Neural cell (in vitro differentiated cells): ENCODE measurements at regions not wholly inside any gene's neighbourhood (a gene's known extent, or its start where the extent isn't known, plus 50 kb on each side); places are given as distances from the start of the nearest gene placed in this dataset.

ENCODE experiments used
- H2AFZ ChIP-seq: fragments of 200-600, 300-800 bp; sonication (generic), shearing (Covaris generic); 2 replicates; pipeline ENCODE4 v1.6.0; 2014; ENCODE audit warnings: low read depth, mild to moderate bottlenecking, antibody characterized with exemption, low read length, moderate library complexity
- H3F3A ChIP-seq: fragments of 200-600 bp; shearing (Covaris generic); 2 replicates; pipeline ENCODE4 v1.6.1; 2016; ENCODE audit warnings: mild to moderate bottlenecking, moderate library complexity, mixed read lengths, antibody characterized with exemption, low read length; ENCODE audit not compliant: insufficient read depth, poor library complexity, severe bottlenecking
- H3K27ac ChIP-seq: fragments of 200-600, 300-800 bp; sonication (generic), shearing (Covaris generic); 2 replicates; pipeline ENCODE4 v1.5.1; 2014; ENCODE audit warnings: mild to moderate bottlenecking, low read length, moderate library complexity
- H3K27me3 ChIP-seq: fragments of 300-800, 200-600 bp; sonication (generic), shearing (Covaris generic); 2 replicates; pipeline ENCODE4 v1.6.0; 2014; ENCODE audit warnings: mild to moderate bottlenecking, low read depth, low read length, moderate library complexity; ENCODE audit not compliant: insufficient read depth
- H3K36me3 ChIP-seq: fragments of 300-800, 200-600 bp; sonication (generic), shearing (Covaris generic); 2 replicates; pipeline ENCODE4 v1.5.1; 2014; ENCODE audit warnings: mild to moderate bottlenecking, antibody characterized with exemption, low read length, moderate library complexity; ENCODE audit not compliant: insufficient read depth
- H3K4me2 ChIP-seq: fragments of 300-800, 200-600 bp; sonication (generic), shearing (Covaris generic); 2 replicates; pipeline ENCODE4 v1.6.0; 2014; ENCODE audit warnings: mild to moderate bottlenecking, low read length
- H3K4me3 ChIP-seq: fragments of 300-800, 200-600 bp; sonication (generic), shearing (Covaris generic); 2 replicates; pipeline ENCODE4 v1.5.1; 2014; ENCODE audit warnings: mild to moderate bottlenecking, low read length, moderate library complexity
- H3K79me2 ChIP-seq: fragments of 200-600 bp; shearing (Covaris generic); replicated peaks from 2 replicates; pipeline ENCODE4 v1.6.0; 2014; ENCODE audit warnings: mild to moderate bottlenecking, low read length, moderate library complexity; ENCODE audit not compliant: insufficient read depth
- H3K9ac ChIP-seq: fragments of 300-800, 200-600 bp; sonication (generic), shearing (Covaris generic); 2 replicates; pipeline ENCODE4 v1.6.1; 2016; ENCODE audit warnings: mild to moderate bottlenecking, low read length, mixed read lengths
- H3K9me2 ChIP-seq: fragments of 200-600 bp; shearing (Covaris generic); 2 replicates; pipeline ENCODE4 v1.6.1; 2016; ENCODE audit warnings: mild to moderate bottlenecking, low read length, mixed read lengths; ENCODE audit not compliant: insufficient read depth
- H3K9me3 ChIP-seq: fragments of 200-600, 300-800 bp; sonication (generic), shearing (Covaris generic); 2 replicates; pipeline ENCODE4 v1.6.1; 2016; ENCODE audit warnings: mild to moderate bottlenecking, mixed run types, low read length, moderate library complexity, mixed read lengths
- H4K20me1 ChIP-seq: fragments of 200-600 bp; shearing (Covaris generic); 2 replicates; pipeline ENCODE4 v1.6.1; 2016; ENCODE audit warnings: mild to moderate bottlenecking, mixed run types; ENCODE audit not compliant: insufficient read depth
- CTCF ChIP-seq: fragments of 450-650 bp; IDR thresholded peaks from 2 replicates; pipeline ENCODE4 v1.5.1; 2014; ENCODE audit warnings: antibody characterized with exemption, mild to moderate bottlenecking, moderate library complexity; ENCODE audit not compliant: poor library complexity, severe bottlenecking
- EP300 ChIP-seq: fragments of 450-650 bp; conservative IDR thresholded peaks from 2 replicates; pipeline ENCODE4 v1.6.1; 2014; ENCODE audit warnings: antibody characterized with exemption, mild to moderate bottlenecking, moderate library complexity; ENCODE audit not compliant: poor library complexity, severe bottlenecking
- EZH2 ChIP-seq: fragments of 200-600, 300-800 bp; shearing (Covaris generic), sonication (generic); IDR thresholded peaks from 2 replicates; pipeline ENCODE4 v1.6.1; 2014; ENCODE audit warnings: antibody characterized with exemption, low read length, borderline replicate concordance, mild to moderate bottlenecking; ENCODE audit not compliant: insufficient read depth, poor library complexity, severe bottlenecking
- MXI1 ChIP-seq: fragments of 450-650 bp; conservative IDR thresholded peaks from 2 replicates; pipeline ENCODE4 v1.6.1; 2014; ENCODE audit warnings: antibody characterized with exemption, mild to moderate bottlenecking; ENCODE audit not compliant: poor library complexity, severe bottlenecking
- POLR2AphosphoS5 ChIP-seq: IDR thresholded peaks from 2 replicates; pipeline ENCODE4 v1.6.1; 2012
- RAD21 ChIP-seq: fragments of 450-650 bp; conservative IDR thresholded peaks from 2 replicates; pipeline ENCODE4 v1.6.1; 2014; ENCODE audit warnings: antibody characterized with exemption, mild to moderate bottlenecking, moderate library complexity
- SMC3 ChIP-seq: fragments of 450-650 bp; conservative IDR thresholded peaks from 2 replicates; pipeline ENCODE4 v1.6.1; 2014; ENCODE audit warnings: antibody characterized with exemption, mild to moderate bottlenecking, moderate library complexity; ENCODE audit not compliant: poor library complexity
- TAF1 ChIP-seq: IDR thresholded peaks from 2 replicates; pipeline ENCODE4 v1.6.1; 2012; ENCODE audit warnings: low read depth
- TF ChIP-seq, protein P1 (sequence below): IDR thresholded peaks from 2 replicates; pipeline ENCODE4 v1.6.1; 2012; ENCODE audit warnings: borderline replicate concordance

- Histone ChIP-seq H3K36me3 (no peaks in the 10 kb centered on the region), H3K79me2 (no peaks in the 10 kb centered on the region), H3K4me2 (no peak overlapping the region), H3K9me2 (no peaks in the 10 kb centered on the region), H3K27me3 (no peaks in the 10 kb centered on the region), H3F3A (no peaks in the 10 kb centered on the region), H3K4me3 (no peak overlapping the region), H3K9ac (no peak overlapping the region), H3K27ac (no peak overlapping the region), H4K20me1 (no peaks in the 10 kb centered on the region), H3K9me3 (no peaks in the 10 kb centered on the region), H2AFZ (no peak overlapping the region)
- TF ChIP-seq MXI1 (no peak), CTCF (no peak), TAF1 (no peak), RAD21 (no peak), EP300 (no peak), EZH2 (no peak), SMC3 (no peak), POLR2AphosphoS5 (no peak)
- TF ChIP-seq, protein P1, sequence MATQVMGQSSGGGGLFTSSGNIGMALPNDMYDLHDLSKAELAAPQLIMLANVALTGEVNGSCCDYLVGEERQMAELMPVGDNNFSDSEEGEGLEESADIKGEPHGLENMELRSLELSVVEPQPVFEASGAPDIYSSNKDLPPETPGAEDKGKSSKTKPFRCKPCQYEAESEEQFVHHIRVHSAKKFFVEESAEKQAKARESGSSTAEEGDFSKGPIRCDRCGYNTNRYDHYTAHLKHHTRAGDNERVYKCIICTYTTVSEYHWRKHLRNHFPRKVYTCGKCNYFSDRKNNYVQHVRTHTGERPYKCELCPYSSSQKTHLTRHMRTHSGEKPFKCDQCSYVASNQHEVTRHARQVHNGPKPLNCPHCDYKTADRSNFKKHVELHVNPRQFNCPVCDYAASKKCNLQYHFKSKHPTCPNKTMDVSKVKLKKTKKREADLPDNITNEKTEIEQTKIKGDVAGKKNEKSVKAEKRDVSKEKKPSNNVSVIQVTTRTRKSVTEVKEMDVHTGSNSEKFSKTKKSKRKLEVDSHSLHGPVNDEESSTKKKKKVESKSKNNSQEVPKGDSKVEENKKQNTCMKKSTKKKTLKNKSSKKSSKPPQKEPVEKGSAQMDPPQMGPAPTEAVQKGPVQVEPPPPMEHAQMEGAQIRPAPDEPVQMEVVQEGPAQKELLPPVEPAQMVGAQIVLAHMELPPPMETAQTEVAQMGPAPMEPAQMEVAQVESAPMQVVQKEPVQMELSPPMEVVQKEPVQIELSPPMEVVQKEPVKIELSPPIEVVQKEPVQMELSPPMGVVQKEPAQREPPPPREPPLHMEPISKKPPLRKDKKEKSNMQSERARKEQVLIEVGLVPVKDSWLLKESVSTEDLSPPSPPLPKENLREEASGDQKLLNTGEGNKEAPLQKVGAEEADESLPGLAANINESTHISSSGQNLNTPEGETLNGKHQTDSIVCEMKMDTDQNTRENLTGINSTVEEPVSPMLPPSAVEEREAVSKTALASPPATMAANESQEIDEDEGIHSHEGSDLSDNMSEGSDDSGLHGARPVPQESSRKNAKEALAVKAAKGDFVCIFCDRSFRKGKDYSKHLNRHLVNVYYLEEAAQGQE: no peak
Observed at GRCh38 chr21:16181018-16181417, 451.2 kb downstream of the USP25 start.

- no peaks in the 10 kb centered on the region for H3K36me3 ChIP-seq
- no peaks in the 10 kb centered on the region for H3K9me2 ChIP-seq
- H2AFZ ChIP-seq: no peak overlapping the region
- H3K9me3 ChIP-seq: no peaks in the 10 kb centered on the region
- no peaks in the 10 kb centered on the region for H3F3A ChIP-seq
- H3K27ac ChIP-seq: no peak overlapping the region
- H4K20me1 ChIP-seq: no peaks in the 10 kb centered on the region
- no peak overlapping the region for H3K4me3 ChIP-seq
- TF ChIP-seq MXI1: no peak
- no peak for TF ChIP-seq CTCF
- TF ChIP-seq POLR2AphosphoS5: no peak
- H3K9ac ChIP-seq: no peak overlapping the region
- no peaks in the 10 kb centered on the region for H3K79me2 ChIP-seq
- no peaks in the 10 kb centered on the region for H3K27me3 ChIP-seq
- H3K4me2 ChIP-seq: no peak overlapping the region
Observed at GRCh38 chr21:16185766-16186165, 456.0 kb downstream of the USP25 start.
